HCT116 (cell line): ENCODE measurements at regions not wholly inside any gene's neighbourhood (a gene's known extent, or its start where the extent isn't known, plus 50 kb on each side); places are given as distances from the start of the nearest gene placed in this dataset.

Experiments used
- ATAC-seq: fragments of 200-7000 bp; cut with Tn5 transposase; 2 replicates; pipeline ENCODE4 v1.9.1; 2020; ENCODE audit warnings: mild to moderate bottlenecking, moderate library complexity
- BruUV-seq: library from RNA; stranded (reverse); fragments of 400-500 nt; replicated peaks from 2 replicates; lab custom pipeline; 2021; lab: Mats Ljungman, UMichigan
- CTCF ChIA-PET: fragments of 300-600 bp; sonication (Branson Sonifier 250); formaldehyde crosslinking; loops from one replicate; lab custom pipeline; 2021; ENCODE audit warnings: antibody characterized with exemption; lab: Charles Lee
- POLR2A ChIA-PET: fragments of 300-600, 350-600 bp; sonication (Branson Sonifier 250); formaldehyde crosslinking; loops from one replicate; lab custom pipeline; 2021; ENCODE audit warnings: antibody characterized with exemption; lab: Charles Lee
- RAD21 ChIA-PET, 2 experiments: fragments of 300-600 bp; sonication (Branson Sonifier 250); formaldehyde crosslinking; loops; one replicate each; lab custom pipeline; 2023; ENCODE audit warnings: low total read pairs in 2 of 2; ENCODE audit not compliant: uncharacterized antibody in 2 of 2, unreplicated experiment in 2 of 2, low non-redundant PET in 1 of 2; lab: Charles Lee
- DNase-seq: peaks from one replicate; pipeline ENCODE4 v3.0.0-alpha.2; 2010; ENCODE audit warnings: low read depth, low spot score
- H2AFZ ChIP-seq: fragments of 200-600 bp; shearing (Covaris generic), sonication (generic); 2 replicates; pipeline ENCODE4 v1.6.1; 2017; ENCODE audit warnings: low read depth, mixed run types, mixed read lengths, antibody characterized with exemption, low read length; ENCODE audit not compliant: poor library complexity, severe bottlenecking
- H3K27ac ChIP-seq: 2 replicates; pipeline ENCODE4 v1.5.1; 2012; ENCODE audit warnings: low read depth, low read length
- H3K27me3 ChIP-seq: fragments of 200-600 bp; sonication (generic); 2 replicates; pipeline ENCODE4 v1.6.1; 2016; ENCODE audit warnings: mixed run types, low read length, mixed read lengths; ENCODE audit not compliant: insufficient read depth
- H3K36me3 ChIP-seq, 2 experiments: fragments of 200-500 bp in 1 of 2; fragments of 200-600 bp in 1 of 2; sonication (Bioruptor generic) in 1 of 2; sonication (generic) in 1 of 2; 2 replicates each; pipeline versions ENCODE4 v1.5.1 to v1.6.1; 2014 to 2016; ENCODE audit warnings: low read length in 2 of 2, inconsistent platforms in 1 of 2, mixed read lengths in 1 of 2, mixed run types in 1 of 2; ENCODE audit not compliant: insufficient read depth in 2 of 2, control insufficient read depth in 1 of 2
- H3K4me1 ChIP-seq, 2 experiments: fragments of 200-600 bp in 1 of 2; sonication (generic) in 1 of 2; 2 replicates each; pipeline versions ENCODE4 v1.5.1 to v1.6.1; 2012 to 2017; ENCODE audit warnings: low read length in 2 of 2, inconsistent platforms in 1 of 2, mild to moderate bottlenecking in 1 of 2, mixed read lengths in 1 of 2, mixed run types in 1 of 2, moderate library complexity in 1 of 2; ENCODE audit not compliant: insufficient read depth in 2 of 2, control insufficient read depth in 1 of 2
- H3K4me2 ChIP-seq: fragments of 200-600 bp; sonication (generic); 2 replicates; pipeline ENCODE4 v1.6.1; 2017; ENCODE audit warnings: mixed run types, low read length, mixed read lengths
- H3K4me3 ChIP-seq, 2 experiments: fragments of 200-600 bp in 1 of 2; sonication (generic) in 1 of 2; replicated peaks in 1 of 2; 2 replicates each; pipeline ENCODE4 v1.5.1; 2011 to 2016; ENCODE audit warnings: low read length in 2 of 2, control low read depth in 1 of 2, low read depth in 1 of 2, mild to moderate bottlenecking in 1 of 2, mixed read lengths in 1 of 2, mixed run types in 1 of 2
- H3K79me2 ChIP-seq: fragments of 200-600 bp; sonication (generic); 2 replicates; pipeline ENCODE4 v1.6.1; 2017; ENCODE audit warnings: mild to moderate bottlenecking, mixed run types, low read length, moderate library complexity, mixed read lengths; ENCODE audit not compliant: insufficient read depth
- H3K9ac ChIP-seq: fragments of 200-600 bp; sonication (generic); 2 replicates; pipeline ENCODE4 v1.6.1; 2016; ENCODE audit warnings: low read length, mixed read lengths
- H3K9me2 ChIP-seq: fragments of 200-600 bp; sonication (generic), shearing (Covaris generic); 2 replicates; pipeline ENCODE4 v1.6.1; 2017; ENCODE audit warnings: mixed run types, mild to moderate bottlenecking, moderate library complexity; ENCODE audit not compliant: insufficient read depth
- H3K9me3 ChIP-seq, 2 experiments: fragments of 200-500 bp in 1 of 2; fragments of 200-600 bp in 1 of 2; sonication (Bioruptor generic) in 1 of 2; sonication (generic) in 1 of 2; 2 replicates each; pipeline ENCODE4 v1.6.1; 2014 to 2017; ENCODE audit warnings: low read length in 2 of 2, mixed read lengths in 2 of 2, inconsistent platforms in 1 of 2, low read depth in 1 of 2, mild to moderate bottlenecking in 1 of 2, mixed run types in 1 of 2, moderate library complexity in 1 of 2; ENCODE audit not compliant: control insufficient read depth in 1 of 2, insufficient read depth in 1 of 2
- H4K20me1 ChIP-seq: fragments of 200-600 bp; sonication (generic), shearing (Covaris generic); 2 replicates; pipeline ENCODE4 v1.6.1; 2017; ENCODE audit warnings: mixed run types, mild to moderate bottlenecking, moderate library complexity; ENCODE audit not compliant: insufficient read depth
- ATF3 ChIP-seq: IDR thresholded peaks from 2 replicates; pipeline ENCODE4 v1.6.1; 2012
- CBX3 ChIP-seq: IDR thresholded peaks from 2 replicates; pipeline ENCODE4 v1.6.1; 2012; ENCODE audit warnings: low read depth
- CEBPB ChIP-seq: IDR thresholded peaks from 2 replicates; pipeline ENCODE4 v1.6.1; 2012; ENCODE audit warnings: low read depth
- EGR1 ChIP-seq: IDR thresholded peaks from 2 replicates; pipeline ENCODE4 v1.6.1; 2012; ENCODE audit warnings: low read depth
- ELF1 ChIP-seq: IDR thresholded peaks from 2 replicates; pipeline ENCODE4 v1.6.1; 2012; ENCODE audit warnings: low read depth, borderline replicate concordance
- EZH2 ChIP-seq: fragments of 200-600 bp; sonication (generic); IDR thresholded peaks from 2 replicates; pipeline ENCODE4 v1.6.1; 2017; ENCODE audit warnings: antibody characterized with exemption, mixed run types
- EZH2phosphoT487 ChIP-seq: fragments of 200-600 bp; IDR thresholded peaks from 2 replicates; pipeline ENCODE4 v1.6.1; 2018; ENCODE audit warnings: antibody characterized with exemption, borderline replicate concordance
- FOSL1 ChIP-seq: IDR thresholded peaks from 2 replicates; pipeline ENCODE4 v1.6.1; 2012; ENCODE audit warnings: low read depth
- MAX ChIP-seq: IDR thresholded peaks from 2 replicates; pipeline ENCODE4 v1.6.1; 2012
- POLR2AphosphoS5 ChIP-seq: IDR thresholded peaks from 2 replicates; pipeline ENCODE4 v1.6.1; 2011; ENCODE audit warnings: mild to moderate bottlenecking, low read depth, low read length, moderate library complexity
- RAD21 ChIP-seq: IDR thresholded peaks from 2 replicates; pipeline ENCODE4 v1.6.1; 2012; ENCODE audit warnings: low read depth, mild to moderate bottlenecking
- SIN3A ChIP-seq: IDR thresholded peaks from 2 replicates; pipeline ENCODE4 v1.6.1; 2012; ENCODE audit warnings: low read depth
- SP1 ChIP-seq: IDR thresholded peaks from 2 replicates; pipeline ENCODE4 v1.6.1; 2012; ENCODE audit warnings: low read depth
- SRF ChIP-seq: IDR thresholded peaks from 2 replicates; pipeline ENCODE4 v1.6.1; 2012; ENCODE audit warnings: low read depth
- ZFX ChIP-seq: fragments of 450-650 bp; IDR thresholded peaks from 2 replicates; pipeline ENCODE4 v1.6.1; 2017
- ZNF274 ChIP-seq: fragments of 200-500 bp; sonication (Bioruptor generic); IDR thresholded peaks from 2 replicates; pipeline ENCODE4 v1.6.1; 2014; ENCODE audit warnings: mild to moderate bottlenecking, low read depth, low read length, inconsistent platforms
- intact Hi-C: fragments of 100-400 bp; cut with micrococcal nuclease; formaldehyde crosslinking; loops from 2 replicates; pipeline ENCODE4 v1.10.0; 2022

GRCh38 chr6:133047706-133048105 lies 193.5 kb upstream of the EYA4 start:
- Histone ChIP-seq H3K79me2 (no peaks in the 10 kb centered on the region), H3K4me3 (no peak overlapping the region), H3K4me1 (no peaks in the 10 kb centered on the region), H3K36me3 (no peaks in the 10 kb centered on the region), H2AFZ (no peak overlapping the region), H3K27ac (no peak overlapping the region), H3K9ac (no peak overlapping the region), H3K4me2 (no peak overlapping the region), H4K20me1 (no peaks in the 10 kb centered on the region; the same call in 1 of the 2 replicates), H3K9me2 (no peaks in the 10 kb centered on the region), H3K9me3 (no peaks in the 10 kb centered on the region), H3K27me3 (no peaks in the 10 kb centered on the region)
- no TSS peak for BruUV-seq
- RAD21 ChIA-PET, result no interaction called here
- DNase-seq (no peak), ATAC-seq (no peak)
- no peak for TF ChIP-seq CEBPB
- TF ChIP-seq ELF1, result no peak
- POLR2A ChIA-PET, result no interaction called here
- CTCF ChIA-PET, result no interaction called here
- intact Hi-C loops, result no loop called here

GRCh38 chr6:133051240-133051639 lies 189.9 kb upstream of the EYA4 start:
- no peak overlapping the region for H3K9ac ChIP-seq
- H3K4me1 ChIP-seq, result no peaks in the 10 kb centered on the region
- no peaks in the 10 kb centered on the region for H3K79me2 ChIP-seq
- H3K4me3 ChIP-seq, result no peak overlapping the region
- H3K9me2 ChIP-seq, result no peaks in the 10 kb centered on the region
- no peak for ATAC-seq
- H3K27ac ChIP-seq, result no peak overlapping the region
- CTCF ChIA-PET, result no interaction called here
- intact Hi-C loops, result no loop called here
- no TSS peak for BruUV-seq
- TF ChIP-seq POLR2AphosphoS5 (no peak), EZH2 (no peak), SP1 (no peak), ZFX (no peak), RAD21 (no peak), CBX3 (no peak), ATF3 (no peak), SIN3A (no peak), SRF (no peak), MAX (no peak), EGR1 (no peak), EZH2phosphoT487 (no peak), FOSL1 (no peak), ZNF274 (no peak), CEBPB (no peak)
- TF ChIP-seq, all 23 proteins: peak for 0
- no peaks in the 10 kb centered on the region for H3K27me3 ChIP-seq
- H3K4me2 ChIP-seq, result no peak overlapping the region
- H4K20me1 ChIP-seq, result no peaks in the 10 kb centered on the region; the same call in 1 of the 2 replicates
- no peak overlapping the region for H2AFZ ChIP-seq
- ChIA-PET RAD21 (no interaction called here), POLR2A (no interaction called here)
- DNase-seq, result no peak
- no peaks in the 10 kb centered on the region for H3K9me3 ChIP-seq
- no peaks in the 10 kb centered on the region for H3K36me3 ChIP-seq
